H9 (cell line): ENCODE measurements at regions not wholly inside any gene's neighbourhood (a gene's known extent, or its start where the extent isn't known, plus 50 kb on each side); places are given as distances from the start of the nearest gene placed in this dataset.

Experiments
- DNase-seq: peaks from one replicate; pipeline ENCODE4 v3.0.0-alpha.2; 2017
- H2AFZ ChIP-seq: one replicate; pipeline ENCODE4 v1.6.1; 2013; ENCODE audit warnings: mild to moderate bottlenecking, low read length, control low read depth, moderate library complexity
- H2AK5ac ChIP-seq: 2 replicates; pipeline ENCODE4 v1.6.1; 2013; ENCODE audit warnings: low read length, control low read depth, mixed read lengths; ENCODE audit not compliant: insufficient read length
- H2BK120ac ChIP-seq: one replicate; pipeline ENCODE4 v1.6.1; 2013; ENCODE audit warnings: low read depth, mild to moderate bottlenecking, low read length, control low read depth, inconsistent platforms; ENCODE audit not compliant: poor library complexity, severe bottlenecking
- H2BK12ac ChIP-seq: 2 replicates; pipeline ENCODE4 v1.6.1; 2013; ENCODE audit warnings: low read length, control low read depth, mixed read lengths, low read depth; ENCODE audit not compliant: insufficient read length
- H2BK15ac ChIP-seq: 2 replicates; pipeline ENCODE4 v1.6.1; 2013; ENCODE audit warnings: low read depth, low read length, control low read depth
- H2BK20ac ChIP-seq: one replicate; pipeline ENCODE4 v1.6.1; 2013; ENCODE audit warnings: low read depth, mild to moderate bottlenecking, low read length, control low read depth, inconsistent platforms; ENCODE audit not compliant: poor library complexity, severe bottlenecking
- H2BK5ac ChIP-seq: 2 replicates; pipeline ENCODE4 v1.6.1; 2013; ENCODE audit warnings: low read length, control low read depth, mixed read lengths; ENCODE audit not compliant: insufficient read length
- H3K14ac ChIP-seq: 2 replicates; pipeline ENCODE4 v1.6.1; 2013; ENCODE audit warnings: low read length, control low read depth; ENCODE audit not compliant: insufficient read depth
- H3K18ac ChIP-seq: 2 replicates; pipeline ENCODE4 v1.6.1; 2013; ENCODE audit warnings: low read depth, mild to moderate bottlenecking, mixed read lengths, low read length, control low read depth; ENCODE audit not compliant: insufficient read length
- H3K23ac ChIP-seq: 2 replicates; pipeline ENCODE4 v1.6.1; 2013; ENCODE audit warnings: low read length, control low read depth, mixed read lengths, low read depth; ENCODE audit not compliant: insufficient read length
- H3K23me2 ChIP-seq: 2 replicates; pipeline ENCODE4 v1.6.1; 2013; ENCODE audit warnings: low read depth, mild to moderate bottlenecking, mixed read lengths, low read length, control low read depth; ENCODE audit not compliant: insufficient read length, poor library complexity, severe bottlenecking
- H3K27ac ChIP-seq: 2 replicates; pipeline ENCODE4 v1.5.1; 2013; ENCODE audit warnings: low read length, control low read depth, mixed read lengths, low read depth; ENCODE audit not compliant: insufficient read length
- H3K27me3 ChIP-seq: 2 replicates; pipeline ENCODE4 v1.6.1; 2013; ENCODE audit warnings: low read length, control low read depth, inconsistent platforms; ENCODE audit not compliant: insufficient read depth
- H3K4ac ChIP-seq: 2 replicates; pipeline ENCODE4 v1.6.1; 2013; ENCODE audit warnings: low read depth, mild to moderate bottlenecking, control low read depth, inconsistent platforms, low read length, moderate library complexity
- H3K4me1 ChIP-seq: 2 replicates; pipeline ENCODE4 v1.6.1; 2013; ENCODE audit warnings: low read length, control low read depth, inconsistent platforms; ENCODE audit not compliant: insufficient read depth
- H3K4me2 ChIP-seq: 2 replicates; pipeline ENCODE4 v1.6.1; 2013; ENCODE audit warnings: low read length, control low read depth, mixed read lengths; ENCODE audit not compliant: insufficient read length, insufficient read depth
- H3K56ac ChIP-seq: 2 replicates; pipeline ENCODE4 v1.6.1; 2013; ENCODE audit warnings: low read depth, mild to moderate bottlenecking, mixed read lengths, low read length, control low read depth; ENCODE audit not compliant: insufficient read length
- H3K79me1 ChIP-seq: 2 replicates; pipeline ENCODE4 v1.6.1; 2013; ENCODE audit warnings: low read depth, mild to moderate bottlenecking, moderate library complexity, low read length, control low read depth, inconsistent platforms; ENCODE audit not compliant: insufficient read depth, poor library complexity, severe bottlenecking
- H3K79me2 ChIP-seq: 2 replicates; pipeline ENCODE4 v1.6.1; 2013; ENCODE audit warnings: low read length, control low read depth, inconsistent platforms; ENCODE audit not compliant: insufficient read depth
- H3K9ac ChIP-seq: 2 replicates; pipeline ENCODE4 v1.6.1; 2013; ENCODE audit warnings: low read length, control low read depth, mixed read lengths; ENCODE audit not compliant: insufficient read length; ENCODE audit errors: extremely low read depth
- H3K9me3 ChIP-seq: one replicate; pipeline ENCODE4 v1.6.1; 2013; ENCODE audit warnings: low read depth, low read length, inconsistent platforms; ENCODE audit not compliant: control insufficient read depth
- H3T11ph ChIP-seq: one replicate; pipeline ENCODE4 v1.6.1; 2013; ENCODE audit warnings: mild to moderate bottlenecking, low read length, control low read depth, inconsistent platforms
- H4K20me1 ChIP-seq: one replicate; pipeline ENCODE4 v1.6.1; 2013; ENCODE audit not compliant: control insufficient read depth, insufficient read length, insufficient read depth
- H4K5ac ChIP-seq: 2 replicates; pipeline ENCODE4 v1.6.1; 2013; ENCODE audit warnings: low read depth, mild to moderate bottlenecking, mixed read lengths, low read length, control low read depth; ENCODE audit not compliant: insufficient read length
- H4K8ac ChIP-seq: replicated peaks from 2 replicates; pipeline ENCODE4 v1.6.1; 2013; ENCODE audit warnings: low read length, control low read depth, mixed read lengths, low read depth; ENCODE audit not compliant: insufficient read length
- H4K91ac ChIP-seq: 2 replicates; pipeline ENCODE4 v1.6.1; 2013; ENCODE audit warnings: low read depth, mild to moderate bottlenecking, moderate library complexity, mixed read lengths, low read length, control low read depth; ENCODE audit not compliant: insufficient read length
- H3K27ac Mint-ChIP-seq, 3 experiments: 2 replicates in 2 of 3; 3 replicates in 1 of 3; pipeline ENCODE4 v1.8.0; 2020 to 2021; ENCODE audit warnings: mixed read lengths in 3 of 3, mild to moderate bottlenecking in 1 of 3, moderate library complexity in 1 of 3
- H3K27me3 Mint-ChIP-seq: 2 replicates; pipeline ENCODE4 v1.8.0; 2021; ENCODE audit warnings: low read depth, mild to moderate bottlenecking, moderate library complexity, mixed read lengths
- H3K36me3 Mint-ChIP-seq, 3 experiments: 2 replicates in 2 of 3; 3 replicates in 1 of 3; pipeline ENCODE4 v1.8.0; 2020 to 2021; ENCODE audit warnings: low read depth in 3 of 3, mixed read lengths in 3 of 3; ENCODE audit not compliant: insufficient read depth in 1 of 3
- H3K4me1 Mint-ChIP-seq, 2 experiments: 2 replicates each; pipeline ENCODE4 v1.8.0; 2020; ENCODE audit warnings: mixed read lengths in 2 of 2
- H3K4me3 Mint-ChIP-seq, 2 experiments: 2 replicates in 1 of 2; 3 replicates in 1 of 2; pipeline ENCODE4 v1.8.0; 2020 to 2021; ENCODE audit warnings: mild to moderate bottlenecking in 2 of 2, mixed read lengths in 2 of 2, moderate library complexity in 1 of 2
- H3K9me3 Mint-ChIP-seq, 2 experiments: 2 replicates in 1 of 2; 3 replicates in 1 of 2; pipeline ENCODE4 v1.8.0; 2020; ENCODE audit warnings: mild to moderate bottlenecking in 2 of 2, mixed read lengths in 2 of 2, moderate library complexity in 1 of 2
- CTCF ChIP-seq: fragments of 200-600 bp; sonication (generic); conservative IDR thresholded peaks from 3 replicates; pipeline ENCODE4 v1.8.0; 2021; ENCODE audit warnings: antibody characterized with exemption, mild to moderate bottlenecking
- WGBS: extraction: QIAGEN DNeasy Blood & Tissue Kit; methylation state at CpG from one replicate; pipeline ENCODE4 v1.1.7; 2013; ENCODE audit warnings: missing lambda C conversion rate, low lambda C conversion rate, mixed read lengths; ENCODE audit not compliant: insufficient read length; ENCODE audit errors: extremely low coverage; 5-methylcytosine and 5-hydroxymethylcytosine counted together

- Mint-ChIP-seq H3K4me1 (peaks cover 4 to 5% of the 10 kb centered on the region in 2 experiments; a peak in 2 of 4 replicates), H3K9me3 (peaks cover 5 to 7% of the 10 kb centered on the region in 2 experiments; a peak in 4 of 5 replicates), H3K27ac (no peak overlapping the region), H3K36me3 (peaks cover under 1 to 11% (median 6%) of the 10 kb centered on the region in 3 experiments; a peak in 5 of 7 replicates), H3K27me3 (no peaks in the 10 kb centered on the region), H3K4me3 (no peak overlapping the region)
- Histone ChIP-seq H3K9ac (no peak overlapping the region), H3K27ac (no peak overlapping the region), H4K20me1 (no peaks in the 10 kb centered on the region), H3K4me1 (no peaks in the 10 kb centered on the region; the same call in 1 of the 2 replicates), H4K5ac (no peak overlapping the region), H3K4ac (no peak overlapping the region), H2BK5ac (no peak overlapping the region), H3K9me3 (no peaks in the 10 kb centered on the region), H2AFZ (no peak overlapping the region), H2BK20ac (no peak overlapping the region), H3K4me2 (no peak overlapping the region), H3K27me3 (no peaks in the 10 kb centered on the region), H3K23me2 (no peaks in the 10 kb centered on the region), H3K79me2 (no peaks in the 10 kb centered on the region), H2BK12ac (no peak overlapping the region), H4K8ac (no peak overlapping the region), H3K79me1 (no peaks in the 10 kb centered on the region), H3K18ac (no peak overlapping the region), H2BK120ac (no peak overlapping the region), H3K56ac (no peak overlapping the region), H3K14ac (no peak overlapping the region), H4K91ac (no peak overlapping the region), H3K23ac (no peak overlapping the region), H3T11ph (no peak overlapping the region), H2AK5ac (no peak overlapping the region), H2BK15ac (no peak overlapping the region)
- WGBS: no CpG with 5 or more reads among the region's 4 CpGs
- no peak for DNase-seq
- TF ChIP-seq CTCF: no peak
Observed at GRCh38 chr4:136458326-136458725, 1074.0 kb downstream of the PCDH18 start.
